ENCODE measurements at regions not wholly inside any gene's neighbourhood (a gene's known extent, or its start where the extent isn't known, plus 50 kb on each side); places are given as distances from the start of the nearest gene placed in this dataset.
"Not testable (repeated sequence)": the region's sequence is repeated elsewhere in the genome, so short reads cannot be mapped to it uniquely, and the experiment has no call there.

- TF ChIP-seq ZNF462 (CRISPR knock-in tag; IDR thresholded peaks at IDR 0.05) (no peak), STAT1 (IDR thresholded peaks at IDR 0.05; ENCODE audit: unreplicated experiment) (no peak), ETS1 (IDR thresholded peaks at IDR 0.05) (no peak), NANOG (IDR thresholded peaks at IDR 0.05; ENCODE audit: borderline replicate concordance) (no peak), JUNB (IDR thresholded peaks at IDR 0.05; ENCODE audit: unreplicated experiment) (no peak), EZH2phosphoT487 (IDR thresholded peaks at IDR 0.05; ENCODE audit: unreplicated experiment) (no peak)
These were observed 168.6 kb downstream of the RGS9 start (continued) for GRCh38 chr17:65305778-65306177.

GRCh38 chr17:65305116-65305515 lies 167.9 kb downstream of the RGS9 start:
- no peak overlapping the region for H3K27ac ChIP-seq (ENCODE audit: low read depth)
- no peaks in the 10 kb centered on the region for H3K27me3 ChIP-seq (ENCODE audit: insufficient read depth)
- no peak overlapping the region for H3K4me3 ChIP-seq
- Mint-ChIP-seq H3K9me3 (peaks cover 17% of the 10 kb centered on the region), H3K36me3 (ENCODE audit: low read depth) (no peaks in the 10 kb centered on the region; the same call in 1 of the 3 replicates), H3K4me1 (no peaks in the 10 kb centered on the region), H3K4me3 (no peak overlapping the region), H3K27me3 (ENCODE audit: insufficient read depth, low read depth, poor library complexity) (peaks cover 3% of the 10 kb centered on the region), H3K27ac (no peak overlapping the region)
- no peaks in the 10 kb centered on the region for H3K4me1 ChIP-seq (ENCODE audit: insufficient read depth)
- DNase-seq (ENCODE audit: low spot score) = no peak
- no peaks in the 10 kb centered on the region for H3K9me2 ChIP-seq (ENCODE audit: insufficient read depth)
- no peaks in the 10 kb centered on the region for H3K36me3 ChIP-seq (ENCODE audit: insufficient read depth)
- H3K79me2 ChIP-seq (replicated peaks; ENCODE audit: insufficient read depth) = no peaks in the 10 kb centered on the region
- no peak for ATAC-seq
- TF ChIP-seq POLR2AphosphoS5 (IDR thresholded peaks at IDR 0.05; ENCODE audit: low read depth) (no peak), NANOG (IDR thresholded peaks at IDR 0.05; ENCODE audit: borderline replicate concordance) (no peak), STAT1 (IDR thresholded peaks at IDR 0.05; ENCODE audit: unreplicated experiment) (no peak)
- H2AFZ ChIP-seq = no peak overlapping the region
- H4K20me1 ChIP-seq (replicated peaks; ENCODE audit: insufficient read depth) = no peaks in the 10 kb centered on the region
- no peaks in the 10 kb centered on the region for H3F3A ChIP-seq (replicated peaks; ENCODE audit: low read depth)
- no peak overlapping the region for H3K4me2 ChIP-seq

GRCh38 chr17:65301882-65302281 lies 164.7 kb downstream of the RGS9 start:
- peaks cover 20% of the 10 kb centered on the region for H3K9me3 Mint-ChIP-seq
- H3K4me1 ChIP-seq (ENCODE audit: insufficient read depth) = not testable (repeated sequence)

More at GRCh38 chr17:65301882-65302281, 164.7 kb downstream of the RGS9 start:
- not testable (repeated sequence) for H3K27me3 Mint-ChIP-seq (ENCODE audit: insufficient read depth, low read depth, poor library complexity); H3K79me2 ChIP-seq (replicated peaks; ENCODE audit: insufficient read depth); H4K20me1 ChIP-seq (replicated peaks; ENCODE audit: insufficient read depth); H3K36me3 ChIP-seq (ENCODE audit: insufficient read depth); DNase-seq (ENCODE audit: low spot score); ATAC-seq; H3K4me3 Mint-ChIP-seq; H3K27ac ChIP-seq (ENCODE audit: low read depth); H3K27me3 ChIP-seq (ENCODE audit: insufficient read depth); H3K27ac Mint-ChIP-seq; H3K4me3 ChIP-seq; H3K4me1 Mint-ChIP-seq; H3K36me3 Mint-ChIP-seq (ENCODE audit: low read depth); H3F3A ChIP-seq (replicated peaks; ENCODE audit: low read depth); H2AFZ ChIP-seq; H3K4me2 ChIP-seq; H3K9me2 ChIP-seq (ENCODE audit: insufficient read depth)
